SU-DHL-6 (cell line): ENCODE measurements at regions not wholly inside any gene's neighbourhood (a gene's known extent, or its start where the extent isn't known, plus 50 kb on each side); places are given as distances from the start of the nearest gene placed in this dataset.
A peak's percentile ranks its signal among the peaks of the same experiment; 100 is the strongest.

ENCODE experiments used
- H2AFZ ChIP-seq: fragments of 200-600 bp; sonication (generic); 2 replicates; pipeline ENCODE4 v1.6.1; 2014; ENCODE audit warnings: low read depth, mild to moderate bottlenecking, moderate library complexity, mixed read lengths, antibody characterized with exemption, low read length; ENCODE audit not compliant: severe bottlenecking
- H3F3A ChIP-seq: fragments of 200-600 bp; shearing (Covaris generic); 2 replicates; pipeline ENCODE4 v1.6.0; 2016; ENCODE audit warnings: antibody characterized with exemption, mild to moderate bottlenecking; ENCODE audit not compliant: insufficient read depth
- H3K27ac ChIP-seq: fragments of 200-600 bp; sonication (generic); 2 replicates; pipeline ENCODE4 v1.5.1; 2016; ENCODE audit warnings: low read depth, mild to moderate bottlenecking, low read length, moderate library complexity, mixed read lengths
- H3K27me3 ChIP-seq: fragments of 200-600 bp; sonication (generic), shearing (Covaris generic); 2 replicates; pipeline ENCODE4 v1.6.0; 2014; ENCODE audit warnings: mild to moderate bottlenecking, low read length
- H3K36me3 ChIP-seq: fragments of 200-600 bp; sonication (generic); 2 replicates; pipeline ENCODE4 v1.6.1; 2014; ENCODE audit warnings: mild to moderate bottlenecking, low read length, mixed read lengths
- H3K4me2 ChIP-seq: fragments of 300-600, 200-600 bp; shearing (Covaris generic), sonication (generic); 2 replicates; pipeline ENCODE4 v1.6.0; 2014; ENCODE audit warnings: low read length, low read depth, mild to moderate bottlenecking; ENCODE audit not compliant: poor library complexity, severe bottlenecking
- H3K4me3 ChIP-seq: fragments of 200-600 bp; sonication (generic); 2 replicates; pipeline ENCODE4 v1.5.1; 2014; ENCODE audit warnings: antibody characterized with exemption, low read length, mild to moderate bottlenecking, mixed read lengths; ENCODE audit not compliant: insufficient read depth, poor library complexity, severe bottlenecking
- H3K79me2 ChIP-seq: fragments of 200-600 bp; sonication (generic); 2 replicates; pipeline ENCODE4 v1.6.1; 2014; ENCODE audit warnings: mild to moderate bottlenecking, low read length, moderate library complexity; ENCODE audit not compliant: insufficient read depth
- H3K9ac ChIP-seq: fragments of 200-600 bp; sonication (generic); 2 replicates; pipeline ENCODE4 v1.7.0; 2014; ENCODE audit warnings: mild to moderate bottlenecking, low read length
- H3K9me2 ChIP-seq: fragments of 200-600 bp; sonication (generic); replicated peaks from 2 replicates; pipeline ENCODE4 v1.6.1; 2014; ENCODE audit warnings: low read length; ENCODE audit not compliant: insufficient read depth
- H3K9me3 ChIP-seq: fragments of 200-600 bp; sonication (generic); 2 replicates; pipeline ENCODE4 v1.6.1; 2014; ENCODE audit warnings: low read length, mixed read lengths; ENCODE audit not compliant: insufficient read depth
- H4K20me1 ChIP-seq: fragments of 200-600 bp; sonication (generic); 2 replicates; pipeline ENCODE4 v1.6.1; 2014; ENCODE audit warnings: low read depth, mild to moderate bottlenecking, antibody characterized with exemption, low read length, moderate library complexity, mixed read lengths
- EZH2phosphoT487 ChIP-seq: fragments of 200-600 bp; sonication (generic), shearing (Covaris generic); conservative IDR thresholded peaks from 2 replicates; pipeline ENCODE4 v1.6.1; 2018; ENCODE audit warnings: mild to moderate bottlenecking, antibody characterized with exemption, low read length, moderate library complexity, mixed read lengths
- TF ChIP-seq, protein P1 (sequence below): fragments of 200-600 bp; sonication (generic); IDR thresholded peaks from one replicate; pipeline ENCODE4 v1.5.1; 2017; ENCODE audit warnings: antibody characterized with exemption, mild to moderate bottlenecking, low read length, moderate library complexity; ENCODE audit not compliant: insufficient read depth, poor library complexity, severe bottlenecking

GRCh38 chr5:27266184-27266583 lies 227.8 kb upstream of the CDH9 start:
- H3K9ac ChIP-seq = no peak overlapping the region
- peaks cover 18% of the 10 kb centered on the region; the same call in 1 of the 2 replicates for H3K9me3 ChIP-seq
- no peak for TF ChIP-seq EZH2phosphoT487
- TF ChIP-seq, protein P1, sequence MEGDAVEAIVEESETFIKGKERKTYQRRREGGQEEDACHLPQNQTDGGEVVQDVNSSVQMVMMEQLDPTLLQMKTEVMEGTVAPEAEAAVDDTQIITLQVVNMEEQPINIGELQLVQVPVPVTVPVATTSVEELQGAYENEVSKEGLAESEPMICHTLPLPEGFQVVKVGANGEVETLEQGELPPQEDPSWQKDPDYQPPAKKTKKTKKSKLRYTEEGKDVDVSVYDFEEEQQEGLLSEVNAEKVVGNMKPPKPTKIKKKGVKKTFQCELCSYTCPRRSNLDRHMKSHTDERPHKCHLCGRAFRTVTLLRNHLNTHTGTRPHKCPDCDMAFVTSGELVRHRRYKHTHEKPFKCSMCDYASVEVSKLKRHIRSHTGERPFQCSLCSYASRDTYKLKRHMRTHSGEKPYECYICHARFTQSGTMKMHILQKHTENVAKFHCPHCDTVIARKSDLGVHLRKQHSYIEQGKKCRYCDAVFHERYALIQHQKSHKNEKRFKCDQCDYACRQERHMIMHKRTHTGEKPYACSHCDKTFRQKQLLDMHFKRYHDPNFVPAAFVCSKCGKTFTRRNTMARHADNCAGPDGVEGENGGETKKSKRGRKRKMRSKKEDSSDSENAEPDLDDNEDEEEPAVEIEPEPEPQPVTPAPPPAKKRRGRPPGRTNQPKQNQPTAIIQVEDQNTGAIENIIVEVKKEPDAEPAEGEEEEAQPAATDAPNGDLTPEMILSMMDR = no peak
- no peaks in the 10 kb centered on the region for H3F3A ChIP-seq
- H3K27me3 ChIP-seq = no peaks in the 10 kb centered on the region
- H3K36me3 ChIP-seq = no peaks in the 10 kb centered on the region; the same call in 1 of the 2 replicates
- H2AFZ ChIP-seq = peak overlapping the region; percentile 5
- H3K27ac ChIP-seq = no peak overlapping the region
- H4K20me1 ChIP-seq = no peaks in the 10 kb centered on the region
- no peaks in the 10 kb centered on the region for H3K9me2 ChIP-seq
- H3K4me2 ChIP-seq = no peak overlapping the region
- no peak overlapping the region for H3K4me3 ChIP-seq
- no peaks in the 10 kb centered on the region for H3K79me2 ChIP-seq

DNA sequence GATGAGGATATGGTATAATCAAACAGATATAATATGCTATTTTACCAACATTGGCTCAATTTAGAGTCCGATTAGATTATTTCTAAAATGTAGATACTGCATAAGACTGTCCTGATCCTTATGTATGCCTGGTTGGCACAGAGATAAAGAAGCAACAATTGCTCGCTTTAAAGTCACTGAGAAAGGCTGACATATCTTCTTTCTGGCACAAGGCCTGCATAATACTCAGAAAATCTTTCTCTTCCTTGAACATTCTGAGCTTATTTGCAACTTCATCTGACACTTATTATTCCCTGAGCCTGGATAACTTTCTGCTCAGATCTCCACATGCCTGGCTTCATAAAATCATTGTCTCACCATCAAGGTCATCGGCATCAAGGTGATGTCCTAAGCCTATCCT lies 219.3 kb upstream of the CDH9 start:
- no peaks in the 10 kb centered on the region for H3F3A ChIP-seq
- H4K20me1 ChIP-seq = no peaks in the 10 kb centered on the region
- no peaks in the 10 kb centered on the region for H3K27me3 ChIP-seq
- H3K79me2 ChIP-seq = no peaks in the 10 kb centered on the region
- no peak overlapping the region for H3K4me3 ChIP-seq
- no peaks in the 10 kb centered on the region for H3K36me3 ChIP-seq
- H3K27ac ChIP-seq = no peak overlapping the region
- H3K9me2 ChIP-seq = no peaks in the 10 kb centered on the region
- no peaks in the 10 kb centered on the region for H3K9me3 ChIP-seq
- no peak overlapping the region for H3K9ac ChIP-seq
- H3K4me2 ChIP-seq = no peak overlapping the region
- H2AFZ ChIP-seq = peak overlapping the region; percentile 10
- TF ChIP-seq, protein P1 = no peak
- no peak for TF ChIP-seq EZH2phosphoT487

DNA sequence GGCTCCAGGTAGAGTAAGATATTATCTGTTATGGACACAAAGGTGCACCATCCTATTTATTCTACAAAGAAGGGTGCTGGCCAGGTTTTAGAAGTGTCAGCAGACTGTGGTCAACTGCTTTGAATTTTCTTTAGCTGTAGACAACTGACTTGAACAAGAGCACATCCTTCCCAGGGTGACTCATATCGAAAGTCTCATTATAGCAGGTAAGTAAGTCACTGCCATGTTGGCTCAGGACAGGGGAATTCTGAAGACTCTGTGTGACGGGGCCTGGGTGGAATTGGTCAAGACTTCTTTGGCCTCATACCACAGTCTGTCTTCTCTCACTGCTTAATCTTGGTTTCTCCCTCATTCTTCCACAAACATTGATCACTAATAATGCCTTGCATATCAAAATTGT lies 214.5 kb upstream of the CDH9 start:
- no peak for TF ChIP-seq EZH2phosphoT487
- TF ChIP-seq, protein P1 = no peak
- no peak overlapping the region for H3K4me3 ChIP-seq
- H4K20me1 ChIP-seq = no peaks in the 10 kb centered on the region
- no peak overlapping the region for H3K27ac ChIP-seq
- H3K9ac ChIP-seq = no peak overlapping the region
- no peaks in the 10 kb centered on the region for H3K79me2 ChIP-seq
- H3K27me3 ChIP-seq = no peaks in the 10 kb centered on the region
- H3K9me2 ChIP-seq = no peaks in the 10 kb centered on the region
- no peaks in the 10 kb centered on the region; the same call in 1 of the 2 replicates for H3K36me3 ChIP-seq
- H3K9me3 ChIP-seq = no peaks in the 10 kb centered on the region
- no peaks in the 10 kb centered on the region for H3F3A ChIP-seq
- no peak overlapping the region for H3K4me2 ChIP-seq
- no peak overlapping the region for H2AFZ ChIP-seq

- Histone ChIP-seq H3F3A (no peaks in the 10 kb centered on the region), H3K4me3 (no peak overlapping the region), H4K20me1 (no peaks in the 10 kb centered on the region), H3K9me3 (no peaks in the 10 kb centered on the region), H3K79me2 (no peaks in the 10 kb centered on the region), H3K36me3 (no peaks in the 10 kb centered on the region), H3K9ac (no peak overlapping the region), H3K27ac (no peak overlapping the region), H2AFZ (no peak overlapping the region), H3K9me2 (no peaks in the 10 kb centered on the region), H3K27me3 (no peaks in the 10 kb centered on the region), H3K4me2 (no peak overlapping the region)
- TF ChIP-seq EZH2phosphoT487 = no peak
- TF ChIP-seq, protein P1 = no peak
Measured at GRCh38 chr5:27242258-27242626, 203.9 kb upstream of the CDH9 start.
